Vagina (tissue), 2 donors: ENCODE measurements at regions not wholly inside any gene's neighbourhood (a gene's known extent, or its start where the extent isn't known, plus 50 kb on each side); places are given as distances from the start of the nearest gene placed in this dataset.

ENCODE experiments used
- CTCF ChIP-seq, 3 experiments: fragments of 450-650 bp in 2 of 3; fragments of 200-600 bp in 1 of 3; sonication (generic) in 1 of 3; IDR thresholded peaks; one replicate each; pipeline ENCODE4 v1.5.1; 2017 to 2019; ENCODE audit warnings: antibody characterized with exemption in 3 of 3, mild to moderate bottlenecking in 2 of 3, moderate library complexity in 2 of 3
- POLR2A ChIP-seq, 2 donors: fragments of 450-650 bp; IDR thresholded peaks; one replicate each; pipeline ENCODE4 v1.6.1; 2017; ENCODE audit warnings: antibody characterized with exemption in 2 of 2, mild to moderate bottlenecking in 2 of 2, moderate library complexity in 2 of 2

- TF ChIP-seq CTCF (IDR thresholded peaks at IDR 0.05) (no peak), POLR2A (IDR thresholded peaks at IDR 0.05) (no peak)
Observed at GRCh38 chr1:201731592-201731991, 97.4 kb upstream of the IPO9 start.
